ENCODE measurements at regions not wholly inside any gene's neighbourhood (a gene's known extent, or its start where the extent isn't known, plus 50 kb on each side); places are given as distances from the start of the nearest gene placed in this dataset.

GRCh38 chr18:67694787-67695186 lies 178.3 kb upstream of the DSEL start:
- no peak overlapping the region for H3K27ac ChIP-seq
- DNase-seq (ENCODE audit: low spot score): no peak
- 72% methylated on average over 2 of the region's 2 CpGs for WGBS
- intact Hi-C loops (cut with DNase I): no loop called here
- H3K27me3 ChIP-seq (replicated peaks; ENCODE audit: insufficient read depth): no peaks in the 10 kb centered on the region
- H3K36me3 ChIP-seq: no peaks in the 10 kb centered on the region
- H3K4me1 ChIP-seq (replicated peaks): no peaks in the 10 kb centered on the region
- H3K9me3 ChIP-seq: no peaks in the 10 kb centered on the region
- no peak for TF ChIP-seq POLR2A (IDR thresholded peaks at IDR 0.05)
- TF ChIP-seq, protein P1, sequence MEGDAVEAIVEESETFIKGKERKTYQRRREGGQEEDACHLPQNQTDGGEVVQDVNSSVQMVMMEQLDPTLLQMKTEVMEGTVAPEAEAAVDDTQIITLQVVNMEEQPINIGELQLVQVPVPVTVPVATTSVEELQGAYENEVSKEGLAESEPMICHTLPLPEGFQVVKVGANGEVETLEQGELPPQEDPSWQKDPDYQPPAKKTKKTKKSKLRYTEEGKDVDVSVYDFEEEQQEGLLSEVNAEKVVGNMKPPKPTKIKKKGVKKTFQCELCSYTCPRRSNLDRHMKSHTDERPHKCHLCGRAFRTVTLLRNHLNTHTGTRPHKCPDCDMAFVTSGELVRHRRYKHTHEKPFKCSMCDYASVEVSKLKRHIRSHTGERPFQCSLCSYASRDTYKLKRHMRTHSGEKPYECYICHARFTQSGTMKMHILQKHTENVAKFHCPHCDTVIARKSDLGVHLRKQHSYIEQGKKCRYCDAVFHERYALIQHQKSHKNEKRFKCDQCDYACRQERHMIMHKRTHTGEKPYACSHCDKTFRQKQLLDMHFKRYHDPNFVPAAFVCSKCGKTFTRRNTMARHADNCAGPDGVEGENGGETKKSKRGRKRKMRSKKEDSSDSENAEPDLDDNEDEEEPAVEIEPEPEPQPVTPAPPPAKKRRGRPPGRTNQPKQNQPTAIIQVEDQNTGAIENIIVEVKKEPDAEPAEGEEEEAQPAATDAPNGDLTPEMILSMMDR (IDR thresholded peaks at IDR 0.05): no peak
- TF ChIP-seq POLR2AphosphoS5 (IDR thresholded peaks at IDR 0.05): no peak
- H3K4me3 ChIP-seq: no peak overlapping the region

DNA sequence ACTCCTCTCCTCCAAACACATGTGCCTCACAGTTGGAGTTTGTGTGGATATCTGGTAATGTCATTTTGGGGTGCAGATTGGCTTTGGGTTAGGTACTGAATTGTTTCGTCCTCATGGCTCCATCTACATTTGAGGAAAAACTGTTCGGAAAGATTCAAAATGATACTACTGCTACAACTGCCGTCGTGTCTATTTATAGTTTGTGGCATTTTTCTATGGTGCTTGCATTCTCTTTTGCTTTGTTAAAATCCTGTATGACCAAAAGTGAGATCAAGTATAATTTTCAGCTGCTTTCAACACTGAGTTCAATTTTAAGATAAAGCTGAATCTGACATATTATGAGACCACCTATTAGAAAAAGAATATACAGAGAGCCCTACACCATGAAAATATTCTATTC lies 176.3 kb upstream of the DSEL start:
- no peak overlapping the region for H3K4me3 ChIP-seq
- no peaks in the 10 kb centered on the region for H3K4me1 ChIP-seq (replicated peaks)
- intact Hi-C loops (cut with DNase I): no loop called here
- H3K9me3 ChIP-seq: no peaks in the 10 kb centered on the region
- DNase-seq (ENCODE audit: low spot score): no peak
- H3K27me3 ChIP-seq (replicated peaks; ENCODE audit: insufficient read depth): no peaks in the 10 kb centered on the region
- no peaks in the 10 kb centered on the region for H3K36me3 ChIP-seq
- TF ChIP-seq, protein P1 (IDR thresholded peaks at IDR 0.05): no peak
- TF ChIP-seq POLR2A (IDR thresholded peaks at IDR 0.05): no peak
- TF ChIP-seq POLR2AphosphoS5 (IDR thresholded peaks at IDR 0.05): no peak
- 94% methylated on average over 4 of the region's 4 CpGs for WGBS
- no peak overlapping the region for H3K27ac ChIP-seq

DNA sequence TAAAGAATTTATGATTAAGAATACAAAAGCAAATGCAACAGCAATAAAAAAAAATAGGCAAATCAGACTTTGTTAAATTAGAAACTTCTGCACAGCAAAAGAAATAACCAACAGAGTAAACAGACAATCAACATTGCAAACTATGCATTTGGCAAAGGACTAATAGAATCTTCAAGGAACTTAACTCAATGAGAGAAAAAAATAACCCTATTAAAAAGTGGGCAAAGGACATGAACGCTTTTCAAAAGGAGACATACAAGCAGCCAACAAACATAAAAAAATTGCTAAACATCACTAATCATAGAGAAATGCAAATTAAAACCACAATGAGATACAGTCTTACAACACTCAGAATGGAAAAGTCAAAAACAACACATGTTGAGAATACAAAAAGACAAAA lies 166.0 kb upstream of the DSEL start:
- 68% methylated on average over 1 of the region's 1 CpG for WGBS
- Histone ChIP-seq H3K9me3 (no peaks in the 10 kb centered on the region), H3K4me3 (no peak overlapping the region), H3K4me1 (replicated peaks) (no peaks in the 10 kb centered on the region), H3K27me3 (replicated peaks; ENCODE audit: insufficient read depth) (no peaks in the 10 kb centered on the region), H3K36me3 (no peaks in the 10 kb centered on the region), H3K27ac (no peak overlapping the region)
- intact Hi-C loops (cut with DNase I): no loop called here
- DNase-seq (ENCODE audit: low spot score): no peak
- TF ChIP-seq, protein P1 (IDR thresholded peaks at IDR 0.05): no peak
- no peak for TF ChIP-seq POLR2AphosphoS5 (IDR thresholded peaks at IDR 0.05)
- TF ChIP-seq POLR2A (IDR thresholded peaks at IDR 0.05): no peak

DNA sequence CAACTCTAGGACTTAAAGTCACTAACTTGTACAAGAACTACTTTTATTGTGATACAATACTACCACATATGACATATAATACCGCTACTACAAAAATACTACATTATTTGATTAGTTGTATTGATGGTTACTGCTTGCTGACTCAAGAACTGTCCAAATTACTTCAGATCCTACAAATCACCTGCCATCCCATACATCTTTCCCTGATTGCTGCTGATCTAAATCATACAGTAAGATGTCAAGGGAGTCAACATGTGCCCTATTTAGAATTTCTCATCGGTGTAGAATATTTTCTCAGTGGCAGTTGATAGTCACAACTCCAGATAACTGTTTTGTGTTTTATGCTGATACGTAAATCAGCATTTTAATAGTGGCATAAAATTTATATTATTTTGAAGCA lies 161.0 kb upstream of the DSEL start:
- TF ChIP-seq POLR2A (IDR thresholded peaks at IDR 0.05): no peak
- no peak for TF ChIP-seq POLR2AphosphoS5 (IDR thresholded peaks at IDR 0.05)
- TF ChIP-seq, protein P1 (IDR thresholded peaks at IDR 0.05): no peak
- Histone ChIP-seq H3K27ac (no peak overlapping the region), H3K9me3 (no peaks in the 10 kb centered on the region), H3K4me3 (no peak overlapping the region), H3K4me1 (replicated peaks) (no peaks in the 10 kb centered on the region), H3K27me3 (replicated peaks; ENCODE audit: insufficient read depth) (no peaks in the 10 kb centered on the region), H3K36me3 (no peaks in the 10 kb centered on the region)
- WGBS: 94% methylated on average over 3 of the region's 3 CpGs
- intact Hi-C loops (cut with DNase I): no loop called here
- no peak for DNase-seq (ENCODE audit: low spot score)

- no peaks in the 10 kb centered on the region for H3K9me3 ChIP-seq
- no peak for DNase-seq (ENCODE audit: low spot score)
- no peaks in the 10 kb centered on the region for H3K36me3 ChIP-seq
- TF ChIP-seq POLR2A (IDR thresholded peaks at IDR 0.05): no peak
- TF ChIP-seq, protein P1 (IDR thresholded peaks at IDR 0.05): no peak
- TF ChIP-seq POLR2AphosphoS5 (IDR thresholded peaks at IDR 0.05): no peak
- intact Hi-C loops (cut with DNase I): no loop called here
- no peak overlapping the region for H3K4me3 ChIP-seq
- 40% methylated on average over 5 of the region's 5 CpGs for WGBS
- H3K4me1 ChIP-seq (replicated peaks): no peaks in the 10 kb centered on the region
- no peak overlapping the region for H3K27ac ChIP-seq
- H3K27me3 ChIP-seq (replicated peaks; ENCODE audit: insufficient read depth): no peaks in the 10 kb centered on the region
Observed at GRCh38 chr18:67672716-67673115, 156.2 kb upstream of the DSEL start.
